ENCODE measurements at regions not wholly inside any gene's neighbourhood (a gene's known extent, or its start where the extent isn't known, plus 50 kb on each side); places are given as distances from the start of the nearest gene placed in this dataset.

DNA sequence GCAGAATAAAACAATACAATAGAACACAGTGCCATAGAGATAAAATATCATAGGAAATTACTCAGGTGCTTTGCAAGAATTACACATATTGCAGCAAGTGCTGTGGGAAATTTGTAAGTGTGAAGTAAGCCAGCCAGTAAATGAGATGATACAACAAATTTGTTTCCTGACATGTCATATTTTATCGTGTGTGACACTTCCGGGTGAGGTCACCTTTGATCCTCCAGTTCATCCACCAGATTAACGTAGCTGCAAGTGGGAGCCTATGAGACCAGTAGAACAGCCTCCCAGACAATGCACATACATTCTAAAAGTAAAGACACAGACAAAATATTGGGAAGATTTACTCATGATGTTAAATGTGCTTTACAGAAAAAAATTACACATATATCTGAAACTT lies 72.2 kb downstream of the PRDM9 start:
- no peak for DNase-seq

DNA sequence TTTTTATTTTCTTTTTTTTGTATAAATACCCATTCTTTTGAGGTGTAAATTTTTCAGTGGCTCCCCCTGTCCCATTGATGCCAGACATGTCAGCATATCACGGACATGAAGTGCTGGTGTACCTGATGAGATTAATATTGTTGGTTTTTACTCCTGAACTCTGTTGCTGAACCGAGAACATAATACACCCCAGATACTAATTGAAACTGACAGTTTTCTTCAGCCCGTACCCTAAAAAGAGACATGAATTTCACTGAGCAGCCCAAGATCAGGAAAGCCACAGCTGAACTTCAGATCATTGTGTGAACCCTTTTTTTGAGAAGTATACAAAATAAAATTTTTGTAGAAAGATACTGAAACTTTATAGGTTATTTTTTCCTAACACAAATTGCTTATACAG lies 75.7 kb downstream of the PRDM9 start:
- DNase-seq, result no peak

DNA sequence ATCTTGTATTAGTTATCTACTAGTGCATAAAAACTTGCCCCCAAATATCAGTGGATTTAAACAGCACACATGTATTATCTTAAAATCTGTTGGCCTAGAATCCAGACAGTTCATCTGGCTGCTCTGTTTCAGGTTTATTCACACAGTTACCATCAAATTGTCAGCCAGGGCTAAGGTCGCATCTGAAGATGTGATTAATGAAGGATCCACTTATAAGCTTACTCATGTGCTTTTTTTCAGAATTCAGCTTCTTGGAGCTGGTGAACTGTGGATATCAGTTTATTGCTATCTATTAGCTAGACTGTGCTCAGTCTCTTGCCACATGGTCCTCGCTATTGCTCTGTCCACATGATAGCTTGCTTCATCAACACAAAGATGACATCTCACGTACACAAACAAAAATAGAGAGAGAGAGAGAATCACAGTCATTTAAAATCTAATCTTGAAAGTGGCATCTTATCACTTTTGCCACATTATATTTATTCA lies 81.5 kb downstream of the PRDM9 start:
- no peak for DNase-seq

DNA sequence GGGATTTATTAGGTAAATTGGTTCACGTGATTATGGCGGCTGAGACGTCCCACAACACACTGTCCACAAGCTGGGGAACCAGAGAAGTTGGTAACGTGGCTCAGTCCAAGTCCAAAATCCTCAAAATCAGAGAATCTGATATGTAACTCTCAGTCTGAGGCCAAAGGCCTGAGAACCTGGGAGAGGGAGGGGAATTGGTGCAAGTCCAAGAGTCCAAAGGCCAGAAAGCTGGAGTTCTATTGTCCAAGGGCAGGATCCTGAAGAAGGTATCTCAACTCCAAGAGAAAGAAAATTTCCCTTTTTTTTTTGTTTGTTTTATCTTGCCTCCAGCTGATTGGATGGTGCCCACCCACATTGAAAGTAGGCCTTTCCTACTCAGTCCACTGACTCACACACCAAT lies 83.8 kb downstream of the PRDM9 start:
- no peak for DNase-seq

DNA sequence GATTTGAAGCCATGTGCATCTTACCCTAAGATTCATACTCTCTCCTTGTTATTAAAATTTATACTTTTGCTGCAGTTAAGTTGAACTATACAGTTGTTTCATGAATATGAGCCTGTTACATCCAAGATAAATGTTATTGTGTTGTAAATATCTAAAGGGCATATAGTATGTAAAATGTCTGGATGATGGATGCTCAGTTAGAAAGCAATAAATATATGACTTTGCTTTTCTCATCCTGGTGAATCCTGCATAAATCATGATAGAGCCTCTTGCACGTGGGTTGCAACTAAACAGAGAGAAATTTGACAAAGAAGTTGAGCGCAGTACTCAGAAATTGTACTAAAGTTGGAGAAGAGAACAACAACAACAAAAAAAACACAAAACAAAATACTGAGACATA lies 99.5 kb downstream of the PRDM9 start:
- DNase-seq, result no peak

DNA sequence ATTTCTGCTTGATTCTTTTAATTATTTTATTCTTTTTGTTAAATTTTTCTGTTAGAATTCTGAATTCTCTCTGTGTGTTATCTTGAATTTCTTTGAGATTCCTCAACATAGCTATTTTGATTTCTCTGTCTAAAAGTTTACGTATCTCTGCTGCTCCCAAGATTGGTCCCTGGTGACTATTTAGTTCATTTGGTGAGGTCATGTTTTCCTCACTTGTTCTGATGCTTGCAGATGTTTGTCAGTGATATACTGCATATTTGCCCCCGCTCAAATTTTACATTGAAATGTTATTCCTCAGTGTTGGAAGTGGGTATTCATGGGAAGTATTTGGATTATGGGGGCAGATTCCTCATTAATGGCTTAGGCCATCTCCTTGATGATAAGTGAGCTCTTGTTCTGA lies 105.3 kb downstream of the PRDM9 start:
- DNase-seq, result no peak

DNA sequence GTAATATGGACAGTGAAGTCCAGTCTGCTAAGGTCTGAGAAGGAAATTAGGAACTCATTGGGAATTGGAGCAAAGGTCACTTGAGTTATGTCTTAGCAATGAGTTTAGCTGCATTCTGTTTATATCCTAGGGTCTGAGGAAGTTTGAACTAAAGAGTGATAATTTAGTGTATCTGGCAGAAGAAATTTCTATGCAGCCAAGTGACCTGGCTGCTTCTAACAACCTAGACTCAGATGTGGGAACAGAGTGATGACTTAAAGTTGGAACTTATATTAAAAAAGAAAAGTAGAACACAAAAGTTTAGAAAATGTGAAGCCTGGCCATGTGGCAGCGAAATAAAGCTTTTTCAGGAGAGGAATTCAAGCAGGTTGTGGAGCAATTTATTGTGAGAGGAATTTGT lies 106.2 kb downstream of the PRDM9 start:
- no peak for DNase-seq

DNA sequence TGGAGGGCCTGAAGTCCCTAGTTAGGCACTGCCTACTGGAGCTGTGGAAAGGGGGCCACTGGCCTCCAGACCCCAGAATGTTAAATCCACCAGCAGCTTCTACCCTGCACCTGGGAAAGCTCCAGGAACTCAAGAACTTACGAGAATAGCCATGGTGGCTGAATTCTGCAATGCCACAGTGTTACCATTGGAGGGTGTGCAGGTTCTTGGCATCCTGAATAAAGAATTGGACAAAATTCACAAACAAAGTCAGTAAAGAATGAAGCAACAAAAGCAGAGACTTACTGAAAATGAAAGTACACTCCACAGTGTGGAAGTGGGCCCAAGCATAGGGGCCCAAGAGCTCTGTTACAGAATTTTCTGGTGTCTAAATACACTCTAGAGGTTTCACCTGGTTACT lies 107.0 kb downstream of the PRDM9 start:
- DNase-seq, result no peak

DNA sequence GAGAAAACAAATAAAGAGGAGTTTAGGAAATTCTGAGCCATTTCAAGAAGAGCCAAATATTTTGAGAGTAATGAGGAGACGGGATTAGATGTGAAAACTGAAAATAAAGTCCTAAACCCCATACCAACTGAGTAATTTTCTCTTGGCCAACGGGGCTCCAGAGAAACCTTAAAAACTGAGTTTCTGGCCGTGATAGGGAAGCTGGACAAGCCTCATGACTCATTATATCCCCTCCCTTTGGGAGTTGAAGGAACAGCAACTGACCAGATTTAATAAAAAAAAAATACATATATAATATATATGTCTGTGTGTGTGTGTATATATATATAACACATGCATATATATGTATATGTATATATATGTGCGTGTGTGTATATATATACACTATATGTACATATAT lies 119.6 kb downstream of the PRDM9 start:
- DNase-seq, result no peak

DNA sequence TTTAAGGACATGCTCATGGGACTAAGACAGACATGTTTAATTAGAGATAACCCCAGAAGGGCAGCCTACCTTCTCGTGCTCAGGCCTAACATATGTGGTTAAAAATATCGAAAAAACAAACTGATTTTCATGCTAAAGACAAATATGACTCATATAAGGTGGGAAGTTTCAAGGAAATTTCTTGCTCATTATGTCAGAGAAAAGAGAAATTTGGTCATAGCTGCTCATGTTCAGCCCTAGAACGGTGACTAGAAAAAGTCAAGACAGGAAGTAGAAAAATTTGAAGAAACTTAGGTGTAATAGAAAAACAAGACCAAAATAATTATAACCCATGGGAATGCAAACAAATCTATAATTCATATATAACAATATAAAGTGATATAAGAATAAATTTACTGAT lies 120.6 kb downstream of the PRDM9 start:
- no peak for DNase-seq

DNA sequence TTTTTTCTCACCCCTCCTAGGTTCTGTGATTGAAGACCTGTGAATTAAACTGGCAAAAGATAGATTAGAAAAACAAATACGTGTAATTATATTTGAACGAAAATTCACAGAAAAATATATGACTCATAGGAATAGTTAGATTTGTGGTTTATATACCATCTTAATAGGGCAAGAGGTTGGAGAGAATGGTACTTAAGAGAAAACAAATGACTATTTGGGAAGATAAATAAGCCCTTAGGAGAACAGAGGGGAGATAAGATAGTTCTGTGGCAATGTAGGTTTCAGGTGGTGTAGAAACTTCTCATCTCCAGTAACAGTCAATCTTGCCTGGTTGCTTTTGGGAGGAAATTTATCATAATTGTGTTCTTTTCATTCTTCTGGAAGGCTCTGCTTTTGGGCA lies 122.0 kb downstream of the PRDM9 start:
- no peak for DNase-seq

DNA sequence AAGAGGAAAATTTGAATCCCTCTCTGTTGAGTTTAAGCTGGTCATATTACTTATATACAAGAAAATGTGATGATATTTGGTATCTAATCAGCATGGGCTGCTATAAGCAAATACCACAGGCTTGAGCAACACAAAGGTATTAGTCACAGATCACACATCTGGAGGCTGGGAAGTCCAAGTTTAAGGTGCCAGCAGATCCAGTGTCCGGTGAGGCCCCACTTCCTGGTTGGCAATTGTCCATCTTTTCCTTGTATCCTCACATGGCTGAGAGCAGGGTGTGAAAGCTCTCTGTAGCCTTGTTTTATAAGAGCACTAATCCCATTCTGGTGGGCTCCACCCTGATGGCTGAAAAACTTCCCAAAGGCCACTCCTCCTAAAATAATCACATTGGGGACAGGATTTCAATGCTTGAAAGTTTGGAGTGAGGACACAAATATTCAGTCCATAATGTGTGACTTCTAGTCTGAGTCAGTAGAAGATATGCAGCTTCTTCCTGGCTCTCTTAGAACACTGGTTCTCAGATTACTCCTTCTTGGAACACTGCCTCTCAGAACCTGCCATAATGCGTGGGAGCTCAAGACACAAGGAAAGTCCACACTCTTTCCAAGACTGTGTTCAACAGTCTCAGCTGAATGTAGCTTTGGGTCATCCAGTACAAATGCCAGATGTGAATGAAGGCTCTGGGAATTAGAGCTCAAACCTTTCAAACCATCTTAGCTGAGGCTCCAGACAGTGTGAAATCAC lies 124.1 kb downstream of the PRDM9 start:
- DNase-seq, result no peak

DNA sequence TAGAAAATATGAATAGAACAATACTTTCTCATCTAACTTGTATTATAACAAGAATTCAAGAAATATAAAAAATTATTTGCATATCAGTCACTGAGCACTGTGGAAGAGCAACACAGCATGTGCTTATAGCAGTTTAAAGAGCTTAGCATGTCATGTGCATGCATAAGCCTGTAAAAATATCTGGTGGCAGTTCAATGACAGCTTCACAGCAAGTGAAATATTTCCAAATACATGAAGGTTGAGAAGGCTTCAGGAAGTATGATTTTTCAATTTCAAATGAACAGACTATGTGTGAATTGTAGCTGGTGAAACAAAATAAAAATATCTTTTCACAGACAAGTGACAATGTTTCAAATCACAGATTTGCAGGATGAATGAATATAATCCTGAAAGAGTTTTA lies 128.5 kb downstream of the PRDM9 start:
- DNase-seq, result no peak

DNA sequence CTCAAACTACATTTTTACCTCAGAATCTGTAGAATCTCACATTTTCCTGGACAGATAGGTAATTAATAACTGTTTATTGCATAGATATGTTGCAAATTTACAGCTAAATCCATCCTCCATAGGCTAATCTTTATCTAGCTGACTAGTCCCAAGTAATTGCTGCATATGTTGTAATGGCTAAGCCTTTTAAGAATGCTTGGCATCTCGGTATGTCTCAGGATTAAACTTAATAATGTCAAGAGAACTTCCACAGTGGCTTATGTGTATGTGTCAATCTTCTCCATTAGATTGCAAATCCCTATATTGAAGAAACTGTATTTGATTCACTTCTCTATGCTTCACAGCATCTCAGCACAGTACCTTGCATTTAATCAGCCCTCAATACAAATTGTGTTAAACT lies 131.9 kb downstream of the PRDM9 start:
- no peak for DNase-seq

DNA sequence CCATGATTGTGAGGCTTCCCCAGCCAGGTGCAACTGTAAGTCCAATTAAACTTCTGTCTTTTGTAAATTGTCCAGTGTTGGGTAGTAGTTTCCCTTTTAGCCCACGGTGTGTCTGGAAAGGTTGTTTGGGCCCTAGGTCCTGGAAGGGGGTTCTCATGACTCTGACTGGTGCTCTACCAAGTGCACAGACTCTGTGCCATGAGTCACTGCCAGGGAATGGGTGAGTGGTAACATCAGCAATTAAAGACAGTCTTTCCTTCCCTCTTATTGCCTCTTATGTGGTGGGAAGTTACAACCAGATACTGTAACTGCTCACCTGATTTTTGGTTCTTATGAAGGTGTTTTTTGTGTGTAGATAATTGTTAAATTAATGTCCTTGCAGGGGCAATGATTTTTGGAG lies 141.2 kb downstream of the PRDM9 start:
- DNase-seq, result no peak

DNA sequence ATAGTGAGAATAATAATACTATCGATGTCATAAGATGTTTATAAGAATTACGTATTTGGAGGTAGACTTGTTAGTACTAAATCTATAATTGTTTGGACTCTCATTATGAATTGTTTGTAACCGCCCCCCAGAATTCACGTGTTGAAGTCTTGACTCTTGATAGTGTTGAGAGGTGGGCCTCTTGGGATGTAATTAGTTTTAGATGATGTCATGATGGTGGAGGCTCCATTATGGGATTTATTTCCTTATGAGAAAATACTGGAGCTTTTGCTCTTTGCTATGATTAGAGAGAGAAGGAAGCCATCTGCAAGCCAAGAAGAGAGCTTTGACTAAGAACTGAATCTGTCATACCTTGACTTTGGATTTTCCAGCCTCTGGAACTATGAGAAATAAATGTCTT lies 142.2 kb downstream of the PRDM9 start:
- DNase-seq, result no peak

DNA sequence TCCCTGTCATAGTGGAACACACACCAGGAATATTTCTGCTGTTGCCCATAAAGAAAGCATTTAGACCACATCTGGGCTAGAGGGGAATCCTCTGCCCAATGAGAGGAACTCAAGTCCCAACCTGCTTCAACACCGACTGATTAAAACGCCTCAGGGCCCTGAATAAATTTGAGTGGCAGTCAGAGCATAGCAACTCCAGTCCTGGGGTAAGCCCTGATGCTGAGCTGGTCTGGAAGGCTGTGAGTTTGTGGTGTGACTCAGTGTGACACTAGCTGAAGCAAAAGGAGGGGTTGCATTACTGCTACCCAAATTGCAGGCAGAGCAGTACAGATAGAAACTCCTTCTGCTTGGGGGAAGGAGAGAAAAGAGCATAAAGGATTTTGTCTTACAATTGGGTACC lies 148.3 kb downstream of the PRDM9 start:
- no peak for DNase-seq

DNA sequence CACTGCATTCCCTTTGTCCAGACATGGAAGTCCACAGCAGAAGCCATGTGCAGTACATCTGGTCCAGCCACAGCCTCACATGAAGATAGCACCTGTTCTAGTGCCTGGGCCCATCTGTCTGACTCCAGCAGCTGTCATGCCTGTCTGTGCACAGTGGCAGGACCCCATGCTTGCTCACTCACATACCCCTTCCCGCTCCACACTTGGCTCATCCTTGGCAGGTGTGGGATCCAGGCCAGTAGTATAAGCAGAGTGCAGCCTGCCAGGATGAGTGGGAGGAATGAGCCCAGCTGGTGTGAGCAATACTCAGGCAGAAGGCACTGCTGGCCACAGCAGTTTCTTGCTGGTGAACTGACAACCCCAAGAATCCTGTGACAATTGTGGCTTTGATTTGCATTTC lies 168.0 kb downstream of the PRDM9 start:
- DNase-seq, result no peak

DNA sequence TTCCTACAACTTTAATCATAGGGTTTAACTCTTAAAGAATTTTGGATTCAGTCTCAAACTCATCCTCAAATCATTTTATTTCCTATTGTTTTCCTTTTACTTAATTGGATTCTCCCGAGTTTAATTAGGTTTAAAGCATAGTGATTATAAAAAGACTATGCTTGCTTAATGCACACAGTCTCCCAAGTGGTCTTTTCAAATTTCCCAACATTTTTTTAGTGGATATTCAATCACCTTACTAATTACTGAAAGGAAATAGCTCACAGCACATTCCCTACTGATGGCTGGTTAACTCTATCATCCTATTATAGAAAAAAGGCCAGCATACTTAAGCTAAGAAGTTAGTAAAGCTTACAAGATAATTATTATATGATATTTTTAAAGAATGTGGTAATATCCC lies 170.6 kb downstream of the PRDM9 start:
- DNase-seq, result no peak

DNA sequence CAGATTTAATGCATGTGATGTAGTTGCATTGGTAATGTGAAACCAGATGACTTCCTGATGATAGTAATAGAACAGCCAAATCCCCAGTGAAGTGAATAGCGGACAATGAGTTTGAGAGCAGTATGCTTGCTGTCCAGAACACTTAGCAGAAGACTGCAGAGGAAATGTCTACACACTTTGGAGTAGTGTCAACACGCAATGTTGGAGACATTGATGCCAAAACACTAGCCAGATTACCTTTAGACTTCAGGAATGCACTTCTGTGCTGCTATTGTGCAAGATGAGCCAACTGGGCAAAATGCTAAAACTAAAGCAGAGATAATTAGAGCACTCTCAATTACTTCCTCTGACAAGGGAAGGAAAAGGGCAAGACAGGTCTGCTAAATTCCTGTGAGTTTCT lies 176.7 kb downstream of the PRDM9 start:
- DNase-seq, result no peak

DNA sequence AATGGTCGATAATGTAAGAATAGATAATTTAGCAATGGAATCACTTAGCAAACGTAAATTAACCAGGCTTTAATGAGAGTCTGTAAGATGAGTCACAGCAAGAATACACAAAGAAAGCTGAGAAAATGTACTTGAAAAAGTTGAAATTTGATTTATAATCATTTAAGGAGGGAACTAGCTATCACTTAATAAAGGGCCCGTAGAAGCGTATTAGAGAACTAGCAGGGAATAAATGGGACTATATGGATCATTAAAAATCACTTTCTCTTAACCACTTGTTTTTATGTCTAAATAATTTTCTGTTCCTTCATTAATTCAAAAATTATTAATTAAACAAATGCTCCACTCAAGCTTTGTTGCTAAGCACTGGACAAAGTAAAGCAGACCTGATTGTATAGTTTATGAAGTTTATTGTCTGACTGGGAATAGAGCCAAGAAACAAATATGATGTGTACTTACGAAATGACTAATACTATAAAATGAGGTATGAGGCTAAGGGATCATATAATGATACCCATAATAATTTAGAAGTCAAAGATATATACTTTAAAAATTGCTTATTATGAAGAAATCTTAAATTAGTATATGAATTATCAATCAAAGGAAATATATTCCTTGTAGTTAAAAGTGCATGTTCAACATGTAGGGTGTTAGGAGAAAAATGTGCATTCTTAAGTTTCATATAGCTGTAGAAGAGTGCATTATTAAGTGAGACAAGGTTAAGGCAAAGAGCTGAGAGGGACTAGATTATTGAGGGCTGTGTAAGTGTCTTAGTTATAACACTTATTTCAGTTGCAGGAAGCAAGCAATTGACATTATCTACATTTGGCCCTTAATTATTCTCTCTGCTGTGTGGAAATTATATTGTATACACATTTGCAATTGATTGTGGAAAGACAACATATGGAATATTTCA lies 196.8 kb downstream of the PRDM9 start:
- no peak for DNase-seq

DNA sequence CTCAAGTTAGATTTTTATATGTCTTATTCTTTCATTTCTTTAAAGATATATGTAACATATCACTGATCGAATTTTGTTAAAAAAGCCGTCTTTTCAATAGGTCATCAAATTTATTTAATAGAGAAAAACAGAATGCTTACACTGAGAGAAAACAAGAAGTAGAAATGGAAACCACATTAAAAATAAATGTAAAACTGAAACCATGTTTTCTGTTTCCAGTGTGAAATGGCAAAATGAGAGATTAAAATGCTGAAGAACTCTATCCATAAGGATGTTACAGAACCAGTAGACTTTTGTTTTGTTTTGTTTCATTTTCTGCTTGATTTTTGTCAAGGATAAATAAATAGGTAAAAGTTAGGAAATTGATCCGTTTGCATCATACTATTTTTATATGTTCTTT lies 210.1 kb downstream of the PRDM9 start:
- DNase-seq, result no peak

DNA sequence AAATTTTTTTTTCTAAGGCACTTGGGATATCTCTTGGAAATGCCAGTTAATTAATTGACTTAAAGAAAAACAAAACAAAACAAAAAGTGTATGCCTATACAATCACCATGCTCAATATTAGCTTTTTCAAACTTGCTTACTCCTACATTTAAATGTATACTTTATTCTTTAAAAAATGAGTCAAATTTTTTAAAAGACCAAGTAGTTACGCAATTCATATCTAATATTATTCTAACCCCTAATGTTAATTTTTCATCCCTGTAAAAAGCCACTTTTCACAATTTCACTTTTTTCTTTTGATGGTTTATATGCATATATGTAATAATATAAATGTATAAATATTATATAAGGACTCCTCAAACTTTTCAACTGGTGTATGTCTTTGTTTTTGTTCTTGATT lies 211.2 kb downstream of the PRDM9 start:
- no peak for DNase-seq
